ENCODE measurements at regions not wholly inside any gene's neighbourhood (a gene's known extent, or its start where the extent isn't known, plus 50 kb on each side); places are given as distances from the start of the nearest gene placed in this dataset.

GRCh38 chr6:63371104-63371715 lies 51.4 kb upstream of the LGSN start:
- FAIRE-seq: no peak

- FAIRE-seq: no peak
These were observed 53.3 kb upstream of the LGSN start for GRCh38 chr6:63372951-63373533.

- no peak for FAIRE-seq
These were observed 69.5 kb upstream of the LGSN start for GRCh38 chr6:63389191-63389844.

GRCh38 chr6:63391203-63391970 lies 71.6 kb upstream of the LGSN start:
- no peak for FAIRE-seq

DNA sequence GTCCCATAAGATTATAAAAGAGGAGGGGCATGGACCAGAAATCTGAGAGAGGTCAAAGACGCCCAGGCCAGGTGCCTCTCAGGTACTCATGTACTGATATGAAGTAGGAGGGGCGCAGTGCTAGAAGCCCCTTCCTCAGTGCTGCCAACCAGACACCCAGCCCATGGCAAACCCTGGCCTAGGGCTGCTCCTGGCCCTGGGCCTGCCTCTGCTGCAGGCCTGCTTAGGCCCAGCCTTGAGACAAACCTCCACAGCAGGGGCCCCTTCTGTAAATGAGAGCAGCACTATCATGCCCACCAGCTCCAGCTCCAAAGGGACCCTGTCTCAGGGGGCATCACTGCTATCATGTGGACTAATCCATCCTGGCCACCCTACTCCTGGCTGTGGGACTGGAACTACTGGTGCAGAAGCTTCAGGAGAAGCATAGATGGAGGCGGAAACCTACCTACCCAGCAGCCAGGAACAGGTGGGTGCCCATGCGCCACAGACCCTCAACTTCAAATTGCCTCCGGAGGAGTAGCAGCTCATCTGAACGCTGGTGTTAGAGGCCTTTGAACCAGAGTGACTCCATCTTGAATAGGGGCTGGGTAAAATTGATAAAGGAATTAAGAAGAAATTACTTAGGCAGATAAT lies 72.4 kb upstream of the LGSN start:
- no peak for FAIRE-seq

DNA sequence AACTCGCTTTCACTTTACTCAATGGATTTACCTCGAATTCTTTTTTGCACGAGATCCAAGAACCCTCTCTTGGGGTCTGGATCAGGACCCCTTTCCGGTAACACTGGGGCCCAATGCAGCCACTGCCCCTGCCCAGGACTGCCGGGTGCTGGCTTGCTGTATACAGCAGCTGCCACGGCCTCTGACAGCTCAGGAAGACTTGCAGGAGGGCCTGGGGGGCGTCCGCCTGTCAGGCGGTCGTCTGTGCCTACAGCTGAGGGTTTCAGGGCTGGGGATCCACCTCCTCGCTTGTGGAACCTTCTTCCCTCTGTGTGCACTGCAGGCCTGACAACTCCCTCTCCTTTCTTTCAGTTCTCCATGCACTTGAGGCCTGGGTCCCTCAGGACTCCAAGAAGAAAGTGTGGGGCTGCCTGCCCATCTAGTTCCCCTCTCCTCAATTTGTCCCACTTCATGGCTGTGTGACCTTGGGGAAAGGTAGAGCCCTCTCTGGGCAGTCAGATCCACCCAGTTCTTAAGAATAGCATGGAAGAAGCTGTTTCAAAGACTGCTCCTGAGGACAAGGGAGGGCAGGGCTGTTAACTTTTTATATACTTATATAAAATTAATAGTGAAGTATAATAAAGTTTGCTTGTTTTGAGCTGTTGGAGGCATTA lies 75.0 kb upstream of the LGSN start:
- no peak for FAIRE-seq

DNA sequence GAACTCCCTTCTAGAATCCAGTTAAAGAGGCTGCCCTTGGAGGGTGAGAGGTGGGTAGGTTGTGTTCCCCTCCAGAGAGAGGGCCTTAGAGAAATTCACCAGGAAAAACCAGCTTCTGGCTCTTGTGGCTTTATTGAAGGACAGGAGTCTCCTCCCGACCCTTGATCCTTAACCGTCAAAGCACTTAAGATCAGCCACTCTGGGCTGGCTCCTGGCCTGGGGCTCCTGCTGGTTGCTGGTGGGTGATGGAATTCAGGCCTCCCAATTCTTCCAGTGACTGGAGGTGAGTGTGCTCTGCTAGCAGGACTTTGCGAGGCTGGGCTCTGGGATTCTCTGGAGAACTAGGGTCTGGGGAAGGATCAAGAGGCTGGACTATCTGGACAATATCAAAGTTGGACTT lies 75.6 kb upstream of the LGSN start:
- no peak for FAIRE-seq

- no peak for FAIRE-seq
These were observed 83.9 kb upstream of the LGSN start for GRCh38 chr6:63403725-63404124.

GRCh38 chr6:63410435-63411426 lies 90.9 kb upstream of the LGSN start:
- peak; percentile 50 for FAIRE-seq

GRCh38 chr6:63415286-63415685 lies 95.5 kb upstream of the LGSN start:
- no peak for FAIRE-seq

- no peak for FAIRE-seq
These were observed 99.0 kb upstream of the LGSN start for GRCh38 chr6:63418741-63419140.

DNA sequence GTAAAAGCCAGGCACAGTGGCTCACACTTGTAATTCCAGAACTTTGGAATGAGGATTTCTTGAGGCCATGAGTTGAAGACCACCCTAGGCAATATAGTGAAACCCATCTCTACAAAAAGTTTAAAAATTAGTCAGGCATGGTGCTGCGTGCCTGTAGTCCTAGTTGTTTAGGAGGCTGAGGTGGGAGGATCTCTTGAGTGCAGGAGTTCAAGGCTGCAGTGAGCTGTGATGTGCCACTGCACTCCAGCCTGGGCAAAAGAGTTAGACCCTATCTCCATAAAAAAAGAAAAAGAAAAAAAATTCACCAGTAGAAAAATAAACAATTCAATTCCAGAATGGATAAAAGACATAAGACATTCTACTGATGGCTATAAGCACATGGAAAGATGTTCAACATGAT lies 104.9 kb upstream of the LGSN start:
- FAIRE-seq: no peak

- FAIRE-seq: no peak
These were observed 105.7 kb upstream of the LGSN start for GRCh38 chr6:63425493-63425892.

GRCh38 chr6:63426844-63427243 lies 107.1 kb upstream of the LGSN start:
- FAIRE-seq: no peak

DNA sequence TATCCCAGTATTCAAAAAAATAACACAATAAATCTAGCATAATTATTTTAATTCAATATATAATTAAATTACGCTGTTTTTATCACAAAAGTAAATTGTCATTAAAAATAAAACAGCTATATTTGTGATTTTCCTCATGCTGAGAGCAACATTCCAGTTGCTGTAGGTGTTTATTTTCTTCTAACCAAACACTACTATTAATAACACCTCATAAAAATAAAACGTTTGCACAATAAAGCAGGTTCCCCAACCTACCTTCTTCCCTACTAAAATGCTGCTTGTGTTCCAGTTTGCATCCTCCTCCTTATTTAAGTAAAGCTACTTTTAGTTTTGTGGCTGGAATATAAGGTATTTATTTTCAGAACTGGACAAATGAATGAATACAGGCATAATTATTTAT lies 108.2 kb upstream of the LGSN start:
- no peak for FAIRE-seq

DNA sequence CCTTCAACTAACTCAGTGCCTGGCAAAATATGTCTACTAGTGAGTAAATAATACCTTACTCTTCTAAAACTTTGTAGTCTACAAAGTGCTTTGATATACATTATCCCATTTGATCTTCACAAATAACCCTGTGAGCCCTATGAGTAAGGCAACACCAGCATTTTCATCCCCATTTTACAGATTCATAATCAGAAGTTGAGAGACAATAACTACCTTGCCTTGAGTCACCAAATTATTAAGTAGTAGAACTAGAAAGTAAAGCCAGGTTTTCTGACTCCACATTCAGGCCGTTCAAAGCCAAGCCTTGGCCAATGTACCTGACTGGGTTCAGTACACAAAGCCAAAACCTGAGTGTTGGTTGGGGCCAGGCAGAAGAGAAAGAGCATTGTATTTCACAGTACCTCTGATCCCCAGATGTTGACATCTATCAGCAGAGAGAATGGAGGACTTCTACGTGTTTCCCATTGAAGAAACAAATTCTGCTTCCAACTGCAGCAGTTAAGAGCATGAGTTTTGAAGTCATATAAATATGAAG lies 111.3 kb upstream of the LGSN start:
- no peak for FAIRE-seq

- FAIRE-seq: no peak
These were observed 115.2 kb upstream of the LGSN start for GRCh38 chr6:63434943-63435342.

DNA sequence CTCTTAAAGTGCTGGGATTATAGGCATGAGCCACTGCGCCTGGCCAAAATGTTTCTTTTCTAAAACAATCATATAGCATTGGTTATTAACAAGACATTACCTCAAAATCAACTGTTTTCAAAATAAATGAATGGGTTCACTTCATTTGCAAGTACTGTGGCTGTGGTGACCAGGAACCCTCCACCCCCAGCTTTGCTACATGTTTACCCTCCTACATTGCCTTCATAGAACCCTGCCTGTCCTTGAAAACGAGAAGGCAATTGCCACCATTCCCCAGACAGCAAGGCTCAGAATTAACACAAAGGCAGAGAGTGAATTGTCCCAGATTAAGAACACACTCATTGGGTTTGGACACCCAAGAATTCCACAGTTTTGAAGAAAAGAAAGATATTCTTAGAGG lies 116.6 kb upstream of the LGSN start:
- no peak for FAIRE-seq

GRCh38 chr6:63437058-63437457 lies 117.3 kb upstream of the LGSN start:
- no peak for FAIRE-seq

GRCh38 chr6:63440057-63440456 lies 120.3 kb upstream of the LGSN start:
- FAIRE-seq: no peak

GRCh38 chr6:63440594-63440993 lies 120.8 kb upstream of the LGSN start:
- no peak for FAIRE-seq

All from G401.6 (cell line).